SK-N-MC (cell line): ENCODE measurements at regions not wholly inside any gene's neighbourhood (a gene's known extent, or its start where the extent isn't known, plus 50 kb on each side); places are given as distances from the start of the nearest gene placed in this dataset.

Experiments used
- EZH2 ChIP-seq: fragments of 200-600 bp; sonication (generic); IDR thresholded peaks from one replicate; pipeline ENCODE4 v1.6.1; 2017; ENCODE audit warnings: antibody characterized with exemption
- FOXP2 ChIP-seq: optimal IDR thresholded peaks from 2 replicates; pipeline ENCODE3; 2011; ENCODE audit warnings: mild to moderate bottlenecking, moderate library complexity; ENCODE audit not compliant: insufficient read depth; ENCODE audit errors: extremely low read length, control extremely low read depth
- POLR2AphosphoS5 ChIP-seq: IDR thresholded peaks from 2 replicates; pipeline ENCODE4 v1.6.1; 2012; ENCODE audit warnings: mild to moderate bottlenecking, low read depth, low read length, borderline replicate concordance

DNA sequence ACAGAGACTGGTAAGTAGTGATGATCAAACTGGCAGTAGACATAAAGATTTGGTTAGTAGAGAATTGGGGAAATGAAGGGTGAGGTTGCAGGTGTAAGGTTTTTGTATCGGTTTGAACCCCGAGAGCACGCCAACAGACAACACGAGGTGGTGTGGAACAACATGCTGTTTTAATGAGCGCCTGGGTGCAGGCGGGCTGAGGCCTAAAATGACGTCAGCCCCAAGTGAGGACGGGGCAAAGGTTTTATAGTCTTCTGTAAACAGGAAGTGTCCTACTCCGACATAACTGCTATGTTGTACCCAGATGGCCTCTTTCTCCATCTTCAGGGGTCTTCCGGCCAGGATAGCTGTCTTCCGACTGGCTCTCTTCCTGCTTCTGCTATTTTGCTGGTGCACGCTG is 178.8 kb downstream of the HHIPL2 start:
- TF ChIP-seq POLR2AphosphoS5 (no peak), FOXP2 (no peak), EZH2 (no peak)
